ENCODE measurements at regions not wholly inside any gene's neighbourhood (a gene's known extent, or its start where the extent isn't known, plus 50 kb on each side); places are given as distances from the start of the nearest gene placed in this dataset.

GRCh38 chr15:83352119-83352518 is 67.7 kb upstream of the BNC1 start:
- no peaks in the 10 kb centered on the region for H3K4me1 Mint-ChIP-seq
- no CpG with 5 or more reads among the region's 1 CpG for WGBS (ENCODE audit: insufficient coverage)
- Histone ChIP-seq H3K27ac (ENCODE audit: low read depth in 1 of 2, low read length in 2 of 2) (no peak overlapping the region), H3K4me1 (ENCODE audit: control insufficient read depth in 1 of 2, insufficient read depth in 2 of 2, low read length in 2 of 2) (no peaks in the 10 kb centered on the region), H3K27me3 (ENCODE audit: control insufficient read depth in 2 of 2, insufficient read depth in 2 of 2, low read length in 2 of 2) (peaks cover 0 to 5% of the 10 kb centered on the region in 2 donors), H3K9me3 (replicated peaks in 1 of 2; ENCODE audit: control insufficient read depth in 1 of 2, insufficient read depth in 1 of 2, low read length in 2 of 2) (no peaks in the 10 kb centered on the region), H3K79me2 (ENCODE audit: insufficient read depth, low read length) (no peaks in the 10 kb centered on the region), H3K9ac (ENCODE audit: insufficient read depth, low read length, poor library complexity, severe bottlenecking) (no peak overlapping the region), H3K4me2 (replicated peaks; ENCODE audit: extremely low read depth, low read length, poor library complexity, severe bottlenecking) (no peak overlapping the region), H4K20me1 (ENCODE audit: insufficient read depth, low read length) (no peaks in the 10 kb centered on the region), H3K36me3 (replicated peaks in 1 of 2; ENCODE audit: control insufficient read depth in 1 of 2, insufficient read depth in 2 of 2, low read length in 2 of 2) (no peaks in the 10 kb centered on the region), H3K4me3 (replicated peaks in 1 of 3; ENCODE audit: low read depth in 2 of 3, low read length in 3 of 3) (no peak overlapping the region), H2AFZ (ENCODE audit: insufficient read depth, low read depth, low read length, poor library complexity, severe bottlenecking) (no peak overlapping the region)
- H3K27ac Mint-ChIP-seq = no peak overlapping the region
- H3K27me3 Mint-ChIP-seq (ENCODE audit: low read depth in 3 of 3) = peaks cover 6 to 13% (median 8%) of the 10 kb centered on the region in 3 donors
- intact Hi-C loops (cut with micrococcal nuclease) = no loop called here
- no peaks in the 10 kb centered on the region for H3K36me3 Mint-ChIP-seq
- no peak for DNase-seq
- no peak overlapping the region for H3K4me3 Mint-ChIP-seq
- TF ChIP-seq CTCF (IDR thresholded peaks at IDR 0.05) = no peak
- H3K9me3 Mint-ChIP-seq = peaks cover 0 to 5% (median 0%) of the 10 kb centered on the region in 7 donors

GRCh38 chr15:83356501-83357399 is 72.3 kb upstream of the BNC1 start:
- DNase-seq = no peak
- H2AFZ ChIP-seq (ENCODE audit: insufficient read depth, low read depth, low read length, poor library complexity, severe bottlenecking) = no peak overlapping the region
- no peak overlapping the region for H3K9ac ChIP-seq (ENCODE audit: insufficient read depth, low read length, poor library complexity, severe bottlenecking)
- intact Hi-C loops (cut with micrococcal nuclease) = no loop called here
- no peak for TF ChIP-seq CTCF (IDR thresholded peaks at IDR 0.05)
- H3K4me2 ChIP-seq (replicated peaks; ENCODE audit: extremely low read depth, low read length, poor library complexity, severe bottlenecking) = no peak overlapping the region
- H3K4me1 ChIP-seq (ENCODE audit: control insufficient read depth in 1 of 2, insufficient read depth in 2 of 2, low read length in 2 of 2) = no peaks in the 10 kb centered on the region
- no peaks in the 10 kb centered on the region for H3K79me2 ChIP-seq (ENCODE audit: insufficient read depth, low read length)
- no peaks in the 10 kb centered on the region for H3K9me3 ChIP-seq (replicated peaks in 1 of 2; ENCODE audit: control insufficient read depth in 1 of 2, insufficient read depth in 1 of 2, low read length in 2 of 2)
- Mint-ChIP-seq H3K27ac (peak overlapping the region in 1 of 7 donors; percentile 23), H3K4me1 (no peaks in the 10 kb centered on the region), H3K9me3 (peaks cover 0 to 6% (median 0%) of the 10 kb centered on the region in 7 donors), H3K27me3 (ENCODE audit: low read depth in 3 of 3) (peaks cover 0 to 10% (median 5%) of the 10 kb centered on the region in 3 donors), H3K4me3 (no peak overlapping the region), H3K36me3 (no peaks in the 10 kb centered on the region)
- H3K4me3 ChIP-seq (replicated peaks in 1 of 3; ENCODE audit: low read depth in 2 of 3, low read length in 3 of 3) = no peak overlapping the region
- H4K20me1 ChIP-seq (ENCODE audit: insufficient read depth, low read length) = no peaks in the 10 kb centered on the region
- no peaks in the 10 kb centered on the region for H3K27me3 ChIP-seq (ENCODE audit: control insufficient read depth in 2 of 2, insufficient read depth in 2 of 2, low read length in 2 of 2)
- H3K27ac ChIP-seq (ENCODE audit: low read depth in 1 of 2, low read length in 2 of 2) = no peak overlapping the region
- 41% methylated on average over 4 of the region's 13 CpGs for WGBS (ENCODE audit: insufficient coverage)
- no peaks in the 10 kb centered on the region for H3K36me3 ChIP-seq (replicated peaks in 1 of 2; ENCODE audit: control insufficient read depth in 1 of 2, insufficient read depth in 2 of 2, low read length in 2 of 2)

All from CD14-positive monocyte (primary cell).